Lung (tissue), 11 donors: ENCODE measurements at regions not wholly inside any gene's neighbourhood (a gene's known extent, or its start where the extent isn't known, plus 50 kb on each side); places are given as distances from the start of the nearest gene placed in this dataset.

Experiments used
- ATAC-seq: fragments of 200-7000 bp; cut with Tn5 transposase; one replicate; pipeline ENCODE4 v1.9.1; 2020; ENCODE audit warnings: moderate number of reproducible peaks; ENCODE audit not compliant: insufficient read depth, low FRiP score
- DNase-seq, 3 donors: peaks; one replicate each; pipeline ENCODE4 v3.0.0-alpha.2; 2013 to 2017
- H3K27ac ChIP-seq, 2 donors: one replicate each; pipeline ENCODE4 v1.5.1; 2013; ENCODE audit warnings: mild to moderate bottlenecking in 2 of 2, moderate library complexity in 2 of 2, control low read depth in 1 of 2, inconsistent platforms in 1 of 2, low read depth in 1 of 2, low read length in 1 of 2
- H3K27me3 ChIP-seq, 3 donors: one replicate each; pipeline ENCODE4 v1.5.1; 2013; ENCODE audit warnings: low read length in 2 of 3; ENCODE audit not compliant: control insufficient read depth in 3 of 3, insufficient read depth in 3 of 3
- H3K36me3 ChIP-seq, 4 donors: one replicate each; pipeline ENCODE4 v1.5.1; 2013; ENCODE audit warnings: low read length in 4 of 4, mild to moderate bottlenecking in 1 of 4, moderate library complexity in 1 of 4; ENCODE audit not compliant: control insufficient read depth in 4 of 4, insufficient read depth in 4 of 4
- H3K4me1 ChIP-seq, 5 donors: one replicate each; pipeline ENCODE4 v1.5.1; 2013; ENCODE audit warnings: low read length in 5 of 5, mild to moderate bottlenecking in 2 of 5, moderate library complexity in 1 of 5; ENCODE audit not compliant: control insufficient read depth in 5 of 5, insufficient read depth in 5 of 5
- H3K4me3 ChIP-seq: one replicate; pipeline ENCODE4 v1.5.1; 2013; ENCODE audit warnings: mild to moderate bottlenecking, control low read depth, moderate library complexity
- H3K9ac ChIP-seq, 2 donors: one replicate each; pipeline ENCODE4 v1.5.1; 2013; ENCODE audit warnings: low read length in 2 of 2, control low read depth in 1 of 2; ENCODE audit not compliant: insufficient read depth in 1 of 2
- H3K9me3 ChIP-seq, 4 donors: one replicate each; pipeline ENCODE4 v1.5.1; 2013; ENCODE audit warnings: low read length in 3 of 4, mild to moderate bottlenecking in 1 of 4, moderate library complexity in 1 of 4; ENCODE audit not compliant: control insufficient read depth in 4 of 4, insufficient read depth in 3 of 4
- CTCF ChIP-seq: IDR thresholded peaks from 2 replicates; pipeline ENCODE4 v1.5.1; 2012; ENCODE audit warnings: mild to moderate bottlenecking; ENCODE audit errors: control extremely low read depth, extremely low read depth
- WGBS, 2 donors: extraction: QIAGEN DNeasy Blood & Tissue Kit; methylation state at CpG; one replicate each; pipeline ENCODE4 v1.1.7; 2013; 5-methylcytosine and 5-hydroxymethylcytosine counted together
- donor health status: control.
- donor health status: control.
- donor health status: Bipolar disorder and iron deficiency.
- donor health status: healthy.
- donor health status: DM: yes; HTN: yes; CAD: no.

GRCh38 chr10:44203535-44203934, 181.4 kb downstream of the CXCL12 start:
- no peaks in the 10 kb centered on the region for H3K27me3 ChIP-seq
- no peak overlapping the region for H3K27ac ChIP-seq
- H3K9me3 ChIP-seq: no peaks in the 10 kb centered on the region
- no peak overlapping the region for H3K4me3 ChIP-seq
- no peaks in the 10 kb centered on the region for H3K36me3 ChIP-seq
- ATAC-seq: no peak
- DNase-seq: no peak
- no peak overlapping the region for H3K9ac ChIP-seq
- no peak for TF ChIP-seq CTCF
- H3K4me1 ChIP-seq: peaks cover 0 to 17% (median 0%) of the 10 kb centered on the region in 5 donors

- WGBS, 2 donors: 69 to 80% methylated on average over 4 of the region's 4 CpGs
Observed at GRCh38 chr10:44202952-44203351, 181.9 kb downstream of the CXCL12 start.

GRCh38 chr10:44201656-44202055, 183.2 kb downstream of the CXCL12 start:
- no peak for ATAC-seq
- TF ChIP-seq CTCF: no peak
- 80 to 87% methylated on average over 2 of the region's 2 CpGs for WGBS, 2 donors
- no peak for DNase-seq
- H3K27ac ChIP-seq: no peak overlapping the region
- peaks cover 0 to 17% (median 0%) of the 10 kb centered on the region in 5 donors for H3K4me1 ChIP-seq
- H3K4me3 ChIP-seq: no peak overlapping the region
- no peaks in the 10 kb centered on the region for H3K9me3 ChIP-seq
- H3K9ac ChIP-seq: no peak overlapping the region
- H3K27me3 ChIP-seq: no peaks in the 10 kb centered on the region
- no peaks in the 10 kb centered on the region for H3K36me3 ChIP-seq

More at GRCh38 chr10:44202952-44203351, 181.9 kb downstream of the CXCL12 start:
- Histone ChIP-seq H3K27me3 (no peaks in the 10 kb centered on the region), H3K27ac (no peak overlapping the region), H3K9ac (no peak overlapping the region), H3K4me1 (peaks cover 0 to 17% (median 0%) of the 10 kb centered on the region in 5 donors), H3K4me3 (no peak overlapping the region), H3K36me3 (no peaks in the 10 kb centered on the region), H3K9me3 (no peaks in the 10 kb centered on the region)
- no peak for TF ChIP-seq CTCF
- DNase-seq: no peak
- ATAC-seq: no peak

GRCh38 chr10:44201011-44201410, 183.9 kb downstream of the CXCL12 start:
- Histone ChIP-seq H3K4me3 (no peak overlapping the region), H3K9ac (no peak overlapping the region), H3K4me1 (peaks cover 0 to 11% (median 0%) of the 10 kb centered on the region in 5 donors), H3K9me3 (no peaks in the 10 kb centered on the region), H3K27ac (no peak overlapping the region), H3K36me3 (no peaks in the 10 kb centered on the region), H3K27me3 (no peaks in the 10 kb centered on the region)
- WGBS, 2 donors: 94% methylated on average over 6 of the region's 6 CpGs
- no peak for TF ChIP-seq CTCF
- ATAC-seq (no peak), DNase-seq (no peak)
